ENCODE measurements at regions not wholly inside any gene's neighbourhood (a gene's known extent, or its start where the extent isn't known, plus 50 kb on each side); places are given as distances from the start of the nearest gene placed in this dataset.
"Not testable (repeated sequence)": the region's sequence is repeated elsewhere in the genome, so short reads cannot be mapped to it uniquely, and the experiment has no call there.

- intact Hi-C loops (cut with micrococcal nuclease; ENCODE audit: unreplicated experiment) = no loop called here
- Mint-ChIP-seq H3K9me3 (ENCODE audit: low read depth, unreplicated experiment) (peaks cover 5% of the 10 kb centered on the region), H3K27ac (ENCODE audit: unreplicated experiment) (no peak overlapping the region), H3K27me3 (ENCODE audit: unreplicated experiment) (no peaks in the 10 kb centered on the region), H3K4me1 (ENCODE audit: low read depth, unreplicated experiment) (no peaks in the 10 kb centered on the region), H3K4me3 (ENCODE audit: low read depth, unreplicated experiment) (no peak overlapping the region), H3K36me3 (ENCODE audit: insufficient read depth, unreplicated experiment) (no peaks in the 10 kb centered on the region)
- BruUV-seq (replicated peaks) = no TSS peak
- DNase-seq = no peak
- TF ChIP-seq CTCF (IDR thresholded peaks at IDR 0.05; ENCODE audit: unreplicated experiment) = no peak
- CTCF ChIA-PET = no interaction called here
These were observed 864.6 kb upstream of the IGFBP7 start for GRCh38 chr4:57974821-57975220.

- CTCF ChIA-PET = no interaction called here
- no TSS peak for BruUV-seq (replicated peaks)
- TF ChIP-seq CTCF (IDR thresholded peaks at IDR 0.05; ENCODE audit: unreplicated experiment) = no peak
- Mint-ChIP-seq H3K36me3 (ENCODE audit: insufficient read depth, unreplicated experiment) (no peaks in the 10 kb centered on the region), H3K9me3 (ENCODE audit: low read depth, unreplicated experiment) (peaks cover 2% of the 10 kb centered on the region), H3K4me3 (ENCODE audit: low read depth, unreplicated experiment) (no peak overlapping the region), H3K27ac (ENCODE audit: unreplicated experiment) (no peak overlapping the region), H3K4me1 (ENCODE audit: low read depth, unreplicated experiment) (no peaks in the 10 kb centered on the region), H3K27me3 (ENCODE audit: unreplicated experiment) (no peaks in the 10 kb centered on the region)
- DNase-seq = no peak
- intact Hi-C loops (cut with micrococcal nuclease; ENCODE audit: unreplicated experiment) = no loop called here
These were observed 863.6 kb upstream of the IGFBP7 start for GRCh38 chr4:57973819-57974218.

GRCh38 chr4:57971261-57971660, 861.1 kb upstream of the IGFBP7 start:
- no peak for TF ChIP-seq CTCF (IDR thresholded peaks at IDR 0.05; ENCODE audit: unreplicated experiment)
- H3K36me3 Mint-ChIP-seq (ENCODE audit: insufficient read depth, unreplicated experiment) = no peaks in the 10 kb centered on the region
- intact Hi-C loops (cut with micrococcal nuclease; ENCODE audit: unreplicated experiment) = no loop called here
- no peak overlapping the region for H3K27ac Mint-ChIP-seq (ENCODE audit: unreplicated experiment)
- no peak overlapping the region for H3K4me3 Mint-ChIP-seq (ENCODE audit: low read depth, unreplicated experiment)
- H3K4me1 Mint-ChIP-seq (ENCODE audit: low read depth, unreplicated experiment) = no peaks in the 10 kb centered on the region
- H3K27me3 Mint-ChIP-seq (ENCODE audit: unreplicated experiment) = no peaks in the 10 kb centered on the region
- CTCF ChIA-PET = no interaction called here
- BruUV-seq (replicated peaks) = no TSS peak
- H3K9me3 Mint-ChIP-seq (ENCODE audit: low read depth, unreplicated experiment) = peaks cover 2% of the 10 kb centered on the region
- no peak for DNase-seq

- TF ChIP-seq CTCF (IDR thresholded peaks at IDR 0.05; ENCODE audit: unreplicated experiment) = no peak
- Mint-ChIP-seq H3K27me3 (ENCODE audit: unreplicated experiment) (no peaks in the 10 kb centered on the region), H3K4me3 (ENCODE audit: low read depth, unreplicated experiment) (no peak overlapping the region), H3K36me3 (ENCODE audit: insufficient read depth, unreplicated experiment) (no peaks in the 10 kb centered on the region), H3K27ac (ENCODE audit: unreplicated experiment) (no peak overlapping the region), H3K4me1 (ENCODE audit: low read depth, unreplicated experiment) (no peaks in the 10 kb centered on the region), H3K9me3 (ENCODE audit: low read depth, unreplicated experiment) (peaks cover 2% of the 10 kb centered on the region)
- BruUV-seq (replicated peaks) = no TSS peak
- DNase-seq = no peak
- intact Hi-C loops (cut with micrococcal nuclease; ENCODE audit: unreplicated experiment) = no loop called here
- CTCF ChIA-PET = no interaction called here
These were observed 857.0 kb upstream of the IGFBP7 start for GRCh38 chr4:57966987-57967760.

GRCh38 chr4:57965431-57965830, 855.2 kb upstream of the IGFBP7 start:
- H3K27me3 Mint-ChIP-seq (ENCODE audit: unreplicated experiment); H3K36me3 Mint-ChIP-seq (ENCODE audit: insufficient read depth, unreplicated experiment): not testable (repeated sequence)

More at GRCh38 chr4:57965431-57965830, 855.2 kb upstream of the IGFBP7 start:
- H3K27ac Mint-ChIP-seq (ENCODE audit: unreplicated experiment); H3K9me3 Mint-ChIP-seq (ENCODE audit: low read depth, unreplicated experiment); DNase-seq; H3K4me3 Mint-ChIP-seq (ENCODE audit: low read depth, unreplicated experiment); H3K4me1 Mint-ChIP-seq (ENCODE audit: low read depth, unreplicated experiment); intact Hi-C loops (cut with micrococcal nuclease; ENCODE audit: unreplicated experiment); CTCF ChIA-PET; BruUV-seq (replicated peaks): not testable (repeated sequence)

All from Calu3 (cell line).